HG02678 (cell line): ENCODE measurements at regions not wholly inside any gene's neighbourhood (a gene's known extent, or its start where the extent isn't known, plus 50 kb on each side); places are given as distances from the start of the nearest gene placed in this dataset.

Experiments used
- ATAC-seq: cut with Tn5 transposase; IDR thresholded peaks from one replicate; pipeline ENCODE4 v1.9.1; 2021; ENCODE audit warnings: mild to moderate bottlenecking, moderate library complexity; ENCODE audit not compliant: unreplicated experiment

DNA sequence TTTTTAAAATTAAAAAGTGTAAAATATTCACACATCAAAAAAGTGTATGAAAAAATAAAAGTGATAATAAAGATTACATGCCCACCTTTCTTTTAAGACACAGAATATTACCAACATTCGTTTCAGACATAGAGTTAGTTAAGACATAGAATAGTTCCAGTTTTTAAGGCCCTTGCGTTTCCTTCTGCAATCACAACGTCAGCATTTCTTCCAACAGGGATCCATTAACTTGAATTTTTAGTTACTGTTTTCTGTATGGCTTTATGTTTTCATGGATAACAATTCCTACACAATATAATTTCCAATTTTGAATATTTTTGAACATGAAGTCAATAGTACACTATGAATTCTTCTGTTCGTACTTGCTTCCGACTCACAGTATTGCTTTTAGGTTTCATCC lies 170.8 kb upstream of the C11orf87 start:
- ATAC-seq: no peak

DNA sequence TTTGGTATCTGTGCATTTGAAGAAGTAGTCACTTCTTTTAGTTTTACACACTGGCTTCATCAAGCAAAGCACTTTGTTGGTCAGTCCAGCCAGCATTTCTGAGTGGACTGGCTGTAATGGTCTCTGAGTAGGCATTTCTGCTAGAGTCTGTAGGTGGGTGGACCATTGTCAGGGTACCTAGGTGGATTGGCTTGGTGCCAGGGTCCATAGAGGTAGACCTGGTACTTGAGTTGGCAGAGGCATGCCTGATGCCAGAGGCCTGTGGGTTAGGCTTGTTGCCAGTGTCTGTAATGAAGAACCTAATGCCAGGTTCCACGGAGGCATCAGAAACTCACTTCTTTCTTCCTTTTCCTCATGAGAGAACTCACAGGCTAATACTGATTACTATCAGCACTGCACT lies 157.9 kb upstream of the C11orf87 start:
- ATAC-seq: no peak

DNA sequence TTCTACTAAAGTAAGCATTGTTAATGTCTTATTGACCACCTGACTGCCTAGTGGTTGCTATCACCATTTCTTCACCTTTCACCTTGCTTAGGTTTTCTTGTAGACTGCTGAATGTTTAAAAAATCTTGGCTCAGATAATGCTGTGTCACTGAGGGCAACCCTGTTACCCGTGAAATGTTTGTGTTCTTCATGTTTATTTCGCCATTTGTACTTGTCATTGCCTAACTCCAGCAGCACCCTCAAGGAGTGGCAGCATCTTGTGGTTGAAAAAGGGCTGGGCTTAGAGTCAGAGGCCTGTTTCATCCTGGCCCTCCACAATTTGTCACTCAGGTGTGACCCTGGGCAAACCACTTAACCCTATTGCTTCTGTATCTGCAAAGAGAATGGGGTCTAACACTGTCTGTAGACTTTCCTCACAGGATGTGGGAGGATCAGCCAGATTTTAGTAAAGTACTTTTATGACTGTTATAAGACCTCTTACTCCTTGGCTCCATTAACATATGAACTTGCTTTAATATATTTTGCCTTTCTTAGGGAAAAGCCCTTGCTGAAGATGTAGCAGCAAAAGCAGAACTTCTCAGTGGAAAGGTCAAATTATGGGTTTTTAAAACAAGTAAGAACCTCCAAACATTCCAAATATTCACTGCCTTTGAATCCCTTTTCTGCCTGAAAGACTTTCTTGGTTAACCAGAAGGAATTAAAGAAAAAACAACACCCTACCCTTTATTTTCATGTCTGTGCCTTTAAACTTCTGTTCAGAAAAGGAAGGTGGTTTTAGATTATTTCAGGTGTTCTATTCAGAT lies 154.5 kb upstream of the C11orf87 start:
- ATAC-seq: no peak

DNA sequence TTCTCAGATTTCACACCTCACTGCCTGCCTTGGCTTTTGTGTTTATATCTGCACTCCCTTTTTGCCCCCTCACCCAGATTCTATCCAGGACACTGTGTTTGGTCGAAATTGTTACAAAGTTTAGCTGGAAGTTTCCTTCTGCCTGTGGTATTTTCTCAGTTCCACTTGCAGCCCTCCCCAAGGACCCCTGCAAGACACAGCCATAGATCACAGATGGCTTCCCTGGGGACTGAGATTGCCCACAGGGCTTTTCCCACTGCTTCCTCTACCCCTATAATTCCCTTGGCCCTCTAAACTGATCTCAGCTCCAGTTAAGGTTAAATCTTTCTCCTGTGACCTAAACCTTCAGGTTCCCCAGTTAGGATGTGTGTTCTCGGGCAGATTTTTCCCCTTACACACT lies 146.1 kb upstream of the C11orf87 start:
- no peak for ATAC-seq

DNA sequence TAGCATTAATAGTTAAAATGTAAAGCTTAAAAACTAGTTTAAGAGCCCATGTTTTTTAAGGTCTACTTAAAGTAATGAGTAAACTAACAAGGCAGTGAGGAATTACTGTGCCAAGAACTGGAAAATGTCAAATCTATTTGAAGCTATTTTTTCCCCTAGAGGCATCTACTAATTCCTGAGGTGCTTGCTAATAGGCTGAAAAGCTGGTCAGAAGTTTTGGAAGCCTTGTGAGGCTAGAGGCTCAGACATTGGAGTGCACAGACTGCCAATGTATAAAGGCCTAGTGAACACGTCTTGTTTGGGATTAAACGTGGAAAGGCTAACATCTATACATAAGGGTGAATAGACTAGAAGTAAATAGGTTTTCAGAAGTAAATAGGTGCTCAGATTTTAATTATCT lies 136.5 kb upstream of the C11orf87 start:
- no peak for ATAC-seq

DNA sequence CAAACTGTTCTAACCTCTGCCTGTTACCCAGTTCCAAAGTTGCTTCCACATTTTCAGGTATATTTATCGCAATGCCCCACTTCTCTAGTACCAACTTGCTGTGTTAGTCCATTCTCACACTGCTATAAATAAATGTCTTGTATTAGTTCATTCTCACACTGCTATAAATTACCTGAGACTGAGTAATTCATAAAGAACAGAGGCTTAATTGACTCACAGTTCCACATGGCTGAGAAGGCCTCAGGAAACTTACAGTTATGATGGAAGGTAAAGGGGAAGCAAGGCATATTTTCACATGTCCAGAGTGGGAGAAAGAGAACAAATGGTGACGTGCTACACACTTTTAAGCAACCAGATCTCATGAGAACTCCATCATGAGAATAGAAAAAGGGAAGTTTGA lies 130.4 kb upstream of the C11orf87 start:
- no peak for ATAC-seq

DNA sequence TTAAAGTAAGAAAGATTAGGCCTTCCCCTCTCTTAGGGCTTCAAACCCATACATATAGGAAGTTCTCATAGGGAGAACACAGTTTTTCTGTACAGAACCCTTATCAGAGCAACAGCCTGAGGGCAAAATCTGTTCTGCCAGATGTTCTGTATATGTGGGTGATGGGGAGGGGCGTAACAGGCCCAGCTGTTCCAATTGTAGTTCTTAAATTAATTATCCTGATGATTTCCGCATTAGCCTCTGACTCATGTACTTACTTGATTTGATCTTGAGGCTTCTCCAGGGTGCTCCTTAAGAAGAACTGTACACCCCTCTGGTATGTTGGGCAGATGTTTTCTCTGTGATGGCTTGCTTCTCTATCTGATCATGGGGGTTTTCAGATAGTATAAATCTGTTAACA lies 123.1 kb upstream of the C11orf87 start:
- ATAC-seq: no peak

DNA sequence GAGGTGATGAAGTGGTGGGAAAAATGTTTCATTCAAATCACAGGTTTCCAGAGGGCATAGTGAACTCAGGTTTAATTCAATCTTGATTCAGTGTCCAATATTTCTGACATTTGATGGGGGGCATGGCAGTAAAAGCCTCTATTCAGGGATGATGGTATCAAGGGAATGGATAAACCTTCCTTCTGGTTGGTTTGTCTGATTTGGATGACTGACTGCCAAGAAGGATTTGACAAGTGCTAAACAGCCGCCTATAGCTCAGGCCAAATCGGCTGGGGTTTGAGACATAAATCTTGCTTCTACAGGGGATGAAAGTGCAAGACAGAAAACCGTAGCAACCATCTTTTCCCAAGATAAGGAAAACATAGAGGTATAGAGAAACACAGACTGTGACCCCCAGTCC lies 121.8 kb upstream of the C11orf87 start:
- ATAC-seq: no peak

DNA sequence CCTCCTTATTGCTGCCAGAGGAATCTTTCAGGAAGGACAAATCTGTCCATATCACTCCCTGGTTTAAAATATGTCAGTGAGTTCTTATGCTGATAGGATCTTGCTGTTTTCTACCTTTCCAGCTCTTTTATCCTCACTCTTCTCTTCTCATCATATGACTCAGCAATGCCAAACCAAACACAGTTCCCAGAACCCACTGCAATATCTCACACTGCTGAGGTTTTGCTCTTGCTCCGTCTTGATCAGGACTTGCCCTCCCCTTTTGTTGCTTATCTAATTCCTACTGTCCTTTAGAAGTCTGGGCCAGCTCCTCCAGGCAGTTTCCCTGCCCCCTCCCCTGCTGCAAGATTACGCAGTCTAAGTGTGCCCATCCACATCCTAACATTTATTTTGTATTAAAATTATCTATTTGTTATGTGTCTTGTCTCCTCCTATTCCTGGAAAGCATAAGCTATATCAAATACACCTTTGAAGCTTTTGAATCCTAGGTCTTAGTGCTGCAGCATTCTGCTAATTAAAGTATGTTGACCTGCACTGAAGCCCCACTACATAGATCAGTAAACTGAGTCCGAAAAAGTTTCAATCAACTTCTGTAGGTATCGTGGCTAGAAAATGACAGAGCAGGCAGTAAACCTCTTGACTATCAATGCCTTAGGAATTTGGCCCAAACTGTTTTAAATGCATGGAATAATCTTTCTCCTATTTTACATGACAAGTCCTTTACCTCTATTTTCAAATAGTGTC lies 119.2 kb upstream of the C11orf87 start:
- no peak for ATAC-seq

DNA sequence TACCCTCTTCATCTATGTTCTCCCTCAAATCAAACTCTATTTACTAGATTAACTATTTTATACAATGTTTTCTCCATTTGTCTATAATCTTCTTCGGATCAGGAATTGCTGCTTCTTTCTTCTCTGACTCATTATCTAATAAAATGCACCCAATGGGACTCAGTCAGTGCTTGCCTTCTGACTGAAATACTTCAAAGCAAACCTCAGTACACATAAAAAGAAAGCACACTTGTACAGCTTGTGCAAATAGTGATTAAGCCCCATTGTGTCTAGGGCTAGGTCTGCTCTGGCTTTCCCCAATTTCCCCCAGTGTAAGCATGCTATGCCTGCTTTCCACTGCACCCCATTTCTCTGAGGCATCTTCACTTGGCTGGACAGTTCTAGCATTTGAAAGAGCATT lies 118.6 kb upstream of the C11orf87 start:
- no peak for ATAC-seq

DNA sequence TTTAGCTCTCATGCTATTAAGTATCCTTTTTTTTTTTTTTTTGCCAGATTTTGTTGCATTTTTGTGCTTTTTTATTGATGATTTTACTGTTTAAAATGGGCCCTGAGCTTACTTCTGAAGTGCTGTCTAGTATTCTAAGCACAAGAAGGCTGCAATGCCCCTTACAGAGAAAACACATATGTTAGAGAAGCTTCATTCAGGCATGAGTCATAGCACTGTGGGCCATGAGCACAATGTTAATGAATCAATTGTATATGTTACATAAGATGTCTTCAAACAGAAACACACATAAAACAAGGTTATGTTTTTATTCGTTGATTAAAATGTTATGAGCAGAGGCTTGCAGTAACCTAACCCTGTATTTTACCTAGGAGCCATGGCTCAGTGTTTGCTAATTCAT lies 117.8 kb upstream of the C11orf87 start:
- no peak for ATAC-seq

DNA sequence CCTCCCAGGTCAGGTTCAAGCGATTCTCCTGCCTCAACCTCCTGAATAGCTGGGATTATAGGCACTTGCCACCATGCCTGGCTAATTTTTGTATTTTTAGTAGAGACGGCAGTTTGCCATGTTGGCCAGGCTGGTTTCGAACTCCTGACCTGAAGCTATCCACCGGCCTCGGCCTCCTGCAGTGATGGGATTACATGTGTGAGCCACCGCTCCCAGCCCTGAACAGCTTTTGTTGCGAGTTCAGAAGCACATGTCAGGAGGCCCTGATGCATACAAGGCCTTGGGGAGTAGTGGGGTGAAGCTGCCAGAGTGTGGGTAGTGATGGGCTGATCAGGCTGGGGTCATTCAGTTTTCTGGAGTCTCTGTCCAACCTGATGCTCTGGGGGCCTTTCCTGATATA lies 117.0 kb upstream of the C11orf87 start:
- ATAC-seq: no peak

DNA sequence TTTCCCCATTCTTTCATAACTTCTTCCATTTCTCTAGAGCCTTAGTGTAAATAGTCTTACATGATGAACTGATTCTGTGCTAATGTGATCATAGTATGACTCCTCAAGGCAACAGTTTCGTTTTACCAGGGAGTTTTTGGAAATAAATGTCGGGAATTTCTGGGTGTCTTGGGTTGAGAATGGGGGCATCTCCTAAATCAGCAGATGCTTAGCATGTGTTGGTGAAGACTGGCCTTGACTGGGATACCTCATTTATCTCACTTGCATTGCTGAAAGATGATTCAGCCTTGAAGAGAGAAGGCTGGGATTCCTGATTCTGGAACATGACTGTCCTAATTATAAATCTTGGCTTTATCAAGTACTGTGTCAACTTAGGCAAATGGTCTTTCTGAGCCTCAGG lies 115.7 kb upstream of the C11orf87 start:
- ATAC-seq: no peak

DNA sequence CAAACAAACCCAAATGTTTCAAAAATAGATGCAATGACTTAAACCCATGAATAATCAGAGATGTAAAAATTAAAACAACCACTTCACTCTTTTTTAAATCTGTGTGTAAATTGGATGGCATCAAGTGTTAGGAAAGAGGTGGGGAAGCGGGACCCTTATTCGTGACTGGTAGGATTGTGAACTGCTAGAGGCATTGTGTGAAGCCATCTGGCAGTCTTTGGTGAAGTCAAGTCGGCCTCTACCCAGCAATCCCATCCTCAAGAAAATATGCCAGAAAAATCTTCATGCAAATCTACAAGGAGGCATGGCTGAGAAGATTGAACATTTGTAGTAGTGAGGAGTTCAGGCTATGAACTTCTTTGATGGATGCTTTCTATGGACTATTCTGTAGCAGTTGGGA lies 114.6 kb upstream of the C11orf87 start:
- no peak for ATAC-seq

DNA sequence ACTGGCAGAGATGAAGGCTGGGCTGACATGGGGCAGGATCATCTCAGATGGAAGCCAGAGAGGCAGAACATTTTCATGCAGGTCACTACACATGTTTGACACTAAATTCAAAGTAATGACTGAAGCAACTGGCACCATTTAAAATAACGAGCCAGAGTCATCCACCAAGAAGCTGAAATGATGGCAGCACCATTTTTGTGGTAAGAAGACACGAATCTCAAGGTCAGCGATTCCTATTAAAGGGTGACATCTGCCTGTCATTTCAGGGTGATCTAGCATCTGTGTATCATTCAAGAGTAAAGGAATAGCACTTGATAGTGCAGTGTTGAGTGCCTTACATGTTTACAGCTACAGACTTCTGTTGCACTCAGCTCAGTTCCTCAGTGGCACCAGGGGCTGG lies 113.4 kb upstream of the C11orf87 start:
- ATAC-seq: no peak

DNA sequence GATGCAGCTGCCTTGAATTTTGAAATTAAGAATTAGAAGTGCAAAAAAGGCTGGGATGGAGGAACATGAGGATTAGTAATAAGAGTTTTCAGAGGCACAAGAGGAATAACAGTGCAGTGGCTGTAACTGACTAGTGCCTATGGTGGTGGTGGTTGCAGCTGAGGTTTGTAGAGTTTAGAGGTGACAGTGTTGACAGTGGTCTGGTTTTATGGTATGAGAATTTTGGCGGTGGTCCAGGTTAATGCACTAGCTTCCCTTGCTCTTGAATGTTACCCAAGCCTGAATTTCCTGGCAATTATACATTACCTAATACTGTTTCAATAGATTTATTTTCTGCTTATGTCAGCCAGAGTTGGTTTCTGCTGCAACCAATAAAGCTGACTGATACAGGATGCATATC lies 112.8 kb upstream of the C11orf87 start:
- no peak for ATAC-seq

DNA sequence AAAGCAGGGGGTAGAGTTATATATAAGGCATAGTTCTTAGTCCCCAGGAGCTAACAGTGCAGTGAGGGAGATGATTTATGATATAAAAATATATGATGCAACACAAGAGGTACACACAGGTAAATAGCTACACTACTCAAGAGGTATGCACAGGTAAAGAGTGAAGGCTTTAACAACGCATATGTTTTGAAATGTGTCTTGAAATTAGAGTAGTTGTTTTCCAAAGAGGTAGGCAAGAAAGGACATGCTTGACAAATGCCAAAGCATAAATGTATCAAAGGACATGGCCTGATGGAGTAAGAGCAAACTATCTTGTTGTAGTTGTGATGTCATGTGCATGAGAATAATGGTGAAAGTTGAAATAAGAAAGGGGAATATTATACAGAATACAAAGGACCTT lies 104.3 kb upstream of the C11orf87 start:
- no peak for ATAC-seq

DNA sequence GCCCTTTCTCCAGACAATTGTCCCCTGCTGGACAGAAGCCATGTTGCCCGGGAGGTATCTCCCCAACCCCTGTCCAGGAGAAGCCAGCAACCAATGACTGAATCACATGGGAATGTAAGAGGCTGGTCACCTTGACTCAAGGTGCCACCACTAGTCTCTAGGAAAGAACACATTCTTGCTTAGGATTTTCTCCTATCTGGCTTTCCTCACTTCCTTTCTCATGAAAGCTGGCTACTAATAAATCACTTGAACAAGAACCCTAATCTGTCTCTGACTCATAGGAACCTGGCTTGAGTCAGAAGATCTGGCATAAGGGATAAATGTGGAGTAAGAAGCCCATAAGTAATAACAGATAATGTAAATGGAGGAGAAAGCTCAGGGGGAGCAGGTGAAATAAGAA lies 101.4 kb upstream of the C11orf87 start:
- no peak for ATAC-seq

DNA sequence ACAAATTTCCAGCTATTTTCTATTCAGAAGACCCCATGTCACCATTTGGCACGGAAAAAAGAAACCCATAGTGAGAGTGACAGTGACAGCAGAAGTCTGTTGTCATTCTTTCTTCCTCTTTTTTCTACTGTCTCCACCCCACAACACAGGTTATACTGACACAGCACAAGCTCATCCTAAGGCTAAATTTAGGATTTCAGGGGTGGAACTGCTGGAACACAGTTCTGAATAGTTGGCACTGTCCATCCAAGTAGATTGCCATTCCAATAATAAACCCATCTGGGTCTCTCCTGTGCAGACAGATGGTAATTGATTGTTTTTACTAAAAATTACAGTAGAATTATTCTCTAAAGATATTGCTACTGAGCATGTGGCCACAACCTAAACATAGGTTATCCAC lies 95.2 kb upstream of the C11orf87 start:
- no peak for ATAC-seq

DNA sequence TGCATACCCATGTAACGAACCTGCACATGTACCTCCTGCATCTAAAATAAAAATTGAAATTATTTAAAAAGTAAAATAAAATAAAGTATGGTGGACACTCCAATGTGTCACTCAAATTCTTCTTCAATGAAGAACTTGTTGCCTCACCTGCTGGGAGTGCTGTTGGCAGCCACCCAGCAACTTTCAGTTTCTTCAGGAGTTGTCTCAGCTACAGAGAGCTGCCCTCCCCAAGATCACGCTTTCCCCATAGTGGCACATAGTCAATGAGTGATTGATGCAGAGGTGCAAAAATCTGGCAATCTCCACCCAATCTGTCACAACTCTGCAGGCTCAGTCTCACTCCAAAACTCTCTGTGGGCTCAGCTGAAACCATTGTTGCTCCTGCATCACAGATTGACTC lies 92.3 kb upstream of the C11orf87 start:
- ATAC-seq: no peak

DNA sequence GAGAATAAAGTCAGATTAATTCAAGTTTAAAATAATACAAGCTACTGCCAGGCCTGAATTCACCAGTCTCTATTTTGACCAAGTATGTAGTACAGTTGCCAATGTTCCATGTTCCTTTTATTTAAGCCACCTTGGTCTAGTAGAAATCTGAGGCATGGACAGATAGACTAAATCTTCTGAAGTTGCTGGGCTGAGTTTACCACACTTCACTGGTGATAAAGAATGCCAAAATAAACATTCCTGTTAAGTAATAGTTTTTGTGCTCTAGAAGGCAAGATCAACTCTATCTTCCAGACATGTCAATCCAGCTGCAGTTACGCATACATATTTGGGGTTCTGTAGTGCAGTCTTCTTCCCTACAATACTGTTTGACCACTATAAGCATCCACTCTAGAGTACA lies 83.9 kb upstream of the C11orf87 start:
- no peak for ATAC-seq

DNA sequence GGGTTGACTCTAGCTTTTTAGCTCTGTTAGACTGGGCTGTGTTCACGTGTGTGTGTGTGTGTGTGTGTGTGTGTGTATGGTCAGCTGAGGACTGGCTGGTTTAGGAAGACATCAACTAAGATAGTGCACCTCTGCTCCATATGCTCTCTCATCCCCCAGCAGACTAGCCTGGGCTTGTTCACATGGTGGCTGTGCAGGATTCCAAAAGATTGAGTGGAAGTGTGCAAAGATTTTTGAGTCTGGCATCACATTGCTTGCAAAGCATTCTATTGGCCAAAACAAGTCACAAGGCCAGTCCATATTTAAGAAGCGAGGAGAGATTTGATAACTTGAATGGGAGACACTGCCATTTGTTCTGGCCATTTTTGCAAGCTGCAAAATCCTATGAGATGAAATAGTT lies 79.7 kb upstream of the C11orf87 start:
- ATAC-seq: no peak

DNA sequence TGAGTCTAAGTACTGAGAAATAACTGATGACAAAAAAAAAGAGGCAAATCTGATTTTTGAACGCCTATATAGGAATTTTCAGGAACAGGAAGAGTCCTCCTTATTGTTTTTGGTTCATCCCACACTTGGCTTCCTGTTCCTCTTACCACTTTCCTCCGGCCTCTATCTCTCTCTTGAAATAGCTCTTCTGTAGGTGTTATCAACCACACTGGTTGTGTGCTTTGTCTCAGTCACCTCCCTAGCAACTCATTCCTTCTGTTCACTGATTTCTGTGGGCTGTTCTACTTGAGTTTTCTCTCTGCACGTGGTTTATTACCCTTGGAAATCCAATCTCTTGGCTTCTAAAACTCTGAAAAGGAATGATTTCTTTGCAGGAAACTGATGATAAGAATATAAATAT lies 78.7 kb upstream of the C11orf87 start:
- no peak for ATAC-seq
